GM12878 (cell line): ENCODE measurements at regions not wholly inside any gene's neighbourhood (a gene's known extent, or its start where the extent isn't known, plus 50 kb on each side); places are given as distances from the start of the nearest gene placed in this dataset.

Source experiments
- ATAC-seq: fragments of 200-7000 bp; cut with Tn5 transposase; 3 replicates; pipeline ENCODE4 v1.9.1; 2020; ENCODE audit warnings: mild to moderate bottlenecking, moderate library complexity
- BruUV-seq: library from RNA; stranded (reverse); fragments of 400-500 nt; replicated peaks from 2 replicates; lab custom pipeline; 2021; lab: Mats Ljungman, UMichigan
- CTCF ChIA-PET: fragments of 300-600 bp; sonication (Branson Sonifier 250); formaldehyde crosslinking; extraction: SDS; loops from one replicate; lab custom pipeline; 2021; ENCODE audit warnings: inconsistent platforms; lab: Yijun Ruan, JAX
- POLR2A ChIA-PET: fragments of 350-600 bp; formaldehyde crosslinking; extraction: SDS; loops from one replicate; lab custom pipeline; 2021; ENCODE audit warnings: inconsistent platforms; lab: Charles Lee
- RAD21 ChIA-PET: fragments of 300-600 bp; sonication (Branson Sonifier 250); formaldehyde crosslinking; loops from one replicate; lab custom pipeline; 2023; ENCODE audit warnings: antibody characterized with exemption; ENCODE audit not compliant: unreplicated experiment; lab: Charles Lee
- SMC1A ChIA-PET: fragments of 300-600 bp; sonication (Branson Sonifier 250); formaldehyde crosslinking; loops from one replicate; lab custom pipeline; 2023; ENCODE audit not compliant: unreplicated experiment, uncharacterized antibody; lab: Charles Lee
- DNase-seq: peaks from one replicate; pipeline ENCODE4 v3.0.0-alpha.2; 2011; ENCODE audit warnings: low read depth, low spot score
- FAIRE-seq: peaks from 3 replicates; lab custom pipeline; 2011; peaks lifted over from hg19 to GRCh38; lab: Jason Lieb, UNC
- H2AFZ ChIP-seq: 2 replicates; pipeline ENCODE4 v1.6.0; 2011; ENCODE audit warnings: low read depth, low read length, control low read depth; ENCODE audit not compliant: control insufficient read depth
- H3K27ac ChIP-seq: 2 replicates; pipeline ENCODE4 v1.5.1; 2011; ENCODE audit warnings: control low read depth; ENCODE audit not compliant: control insufficient read depth, insufficient read depth
- H3K27me3 ChIP-seq, 2 experiments: replicated peaks in 1 of 2; 2 replicates each; pipeline versions ENCODE4 v1.6.0 to v1.6.1; 2011; ENCODE audit warnings: low read length in 1 of 2; ENCODE audit not compliant: control insufficient read depth in 2 of 2, insufficient read depth in 2 of 2
- H3K36me3 ChIP-seq, 2 experiments: 2 replicates each; pipeline ENCODE4 v1.5.1; 2011; ENCODE audit warnings: low read length in 1 of 2; ENCODE audit not compliant: control insufficient read depth in 2 of 2, insufficient read depth in 2 of 2
- H3K4me1 ChIP-seq: 2 replicates; pipeline ENCODE4 v1.6.1; 2011; ENCODE audit warnings: mild to moderate bottlenecking, low read length, moderate library complexity, mixed read lengths; ENCODE audit not compliant: control insufficient read depth, insufficient read depth
- H3K4me2 ChIP-seq: 2 replicates; pipeline ENCODE4 v1.6.0; 2011; ENCODE audit warnings: control low read depth; ENCODE audit not compliant: control insufficient read depth, insufficient read depth
- H3K4me3 ChIP-seq: fragments of 200-600 bp; sonication (generic); 2 replicates; pipeline ENCODE4 v1.5.1; 2016
- H3K79me2 ChIP-seq: 2 replicates; pipeline ENCODE4 v1.6.0; 2011; ENCODE audit warnings: low read length; ENCODE audit not compliant: control insufficient read depth, insufficient read depth
- H3K9ac ChIP-seq: 2 replicates; pipeline ENCODE4 v1.8.0; 2011; ENCODE audit warnings: low read length, control low read depth, mixed read lengths; ENCODE audit not compliant: control insufficient read depth, insufficient read depth
- H3K9me3 ChIP-seq: replicated peaks from 3 replicates; pipeline ENCODE4 v1.5.1; 2011; ENCODE audit warnings: mild to moderate bottlenecking, low read length; ENCODE audit not compliant: control insufficient read depth, insufficient read depth
- H4K20me1 ChIP-seq: 2 replicates; pipeline ENCODE4 v1.6.0; 2011; ENCODE audit not compliant: control insufficient read depth, insufficient read depth
- BACH1 ChIP-seq: fragments of 450-650 bp; IDR thresholded peaks from 2 replicates; pipeline ENCODE4 v1.6.1; 2017; ENCODE audit warnings: mild to moderate bottlenecking, borderline replicate concordance
- CBX3 ChIP-seq: fragments of 200-600 bp; sonication (generic); IDR thresholded peaks from 2 replicates; pipeline ENCODE4 v1.6.1; 2016; ENCODE audit warnings: low read depth, borderline replicate concordance
- ESRRA ChIP-seq: IDR thresholded peaks from 2 replicates; pipeline ENCODE4 v1.6.1; 2012; ENCODE audit warnings: mild to moderate bottlenecking, low read length, improper control_type of control experiment
- FOXM1 ChIP-seq: IDR thresholded peaks from 2 replicates; pipeline ENCODE4 v1.6.1; 2012; ENCODE audit warnings: low read depth, mild to moderate bottlenecking, inconsistent platforms, low read length, moderate library complexity
- GATAD2B ChIP-seq: fragments of 450-650 bp; conservative IDR thresholded peaks from 2 replicates; pipeline ENCODE4 v1.6.1; 2017; ENCODE audit warnings: low read depth, mild to moderate bottlenecking, moderate library complexity
- IKZF1 ChIP-seq: fragments of 450-650 bp; conservative IDR thresholded peaks from 2 replicates; pipeline ENCODE4 v1.6.1; 2017; ENCODE audit warnings: antibody characterized with exemption, mild to moderate bottlenecking
- MTA3 ChIP-seq: IDR thresholded peaks from 2 replicates; pipeline ENCODE4 v1.6.1; 2012; ENCODE audit warnings: low read length, inconsistent platforms, borderline replicate concordance
- MYB ChIP-seq: fragments of 150-350 bp; IDR thresholded peaks from 2 replicates; pipeline ENCODE4 v1.6.1; 2014; ENCODE audit warnings: mild to moderate bottlenecking, low read depth, low read length, borderline replicate concordance
- NBN ChIP-seq: fragments of 450-650 bp; IDR thresholded peaks from 2 replicates; pipeline ENCODE4 v1.6.1; 2016
- NFYB ChIP-seq: IDR thresholded peaks from 2 replicates; pipeline ENCODE4 v1.6.1; 2011; ENCODE audit warnings: low read depth, mild to moderate bottlenecking, low read length, improper control_type of control experiment, moderate library complexity; ENCODE audit not compliant: insufficient read depth
- PBX3 ChIP-seq: IDR thresholded peaks from 2 replicates; pipeline ENCODE4 v1.6.1; 2011; ENCODE audit warnings: mild to moderate bottlenecking, low read depth, low read length, moderate library complexity; ENCODE audit not compliant: insufficient replicate concordance
- REST ChIP-seq: IDR thresholded peaks from 2 replicates; pipeline ENCODE4 v1.6.1; 2012; ENCODE audit warnings: mild to moderate bottlenecking, low read depth, low read length
- RFX5 ChIP-seq: IDR thresholded peaks from 2 replicates; pipeline ENCODE4 v1.6.1; 2011; ENCODE audit warnings: low read depth, low read length, improper control_type of control experiment
- SRF ChIP-seq, 2 experiments: IDR thresholded peaks; 2 replicates each; pipeline ENCODE4 v1.6.1; 2011; ENCODE audit warnings: low read depth in 2 of 2, low read length in 2 of 2, mild to moderate bottlenecking in 1 of 2, moderate library complexity in 1 of 2
- ZNF24 ChIP-seq: fragments of 450-650 bp; IDR thresholded peaks from 2 replicates; pipeline ENCODE4 v1.6.1; 2017; ENCODE audit warnings: antibody characterized with exemption, mild to moderate bottlenecking
- WGBS: methylation state at CpG from one replicate; pipeline ENCODE4 v1.1.6; 2016; ENCODE audit warnings: low lambda C conversion rate; ENCODE audit not compliant: insufficient replicate concordance, insufficient coverage; ENCODE audit errors: missing lambda C conversion rate; 5-methylcytosine and 5-hydroxymethylcytosine counted together
- in situ Hi-C: fragments of 300-500 bp; cut with MboI; formaldehyde crosslinking; loops from 9 replicates; pipeline ENCODE4 v1.14.3; 2018; ENCODE audit warnings: mixed read lengths
- intact Hi-C: fragments of 100-400 bp; cut with micrococcal nuclease; formaldehyde crosslinking; loops from one replicate; pipeline ENCODE4 v1.14.2; 2022; ENCODE audit not compliant: unreplicated experiment

DNA sequence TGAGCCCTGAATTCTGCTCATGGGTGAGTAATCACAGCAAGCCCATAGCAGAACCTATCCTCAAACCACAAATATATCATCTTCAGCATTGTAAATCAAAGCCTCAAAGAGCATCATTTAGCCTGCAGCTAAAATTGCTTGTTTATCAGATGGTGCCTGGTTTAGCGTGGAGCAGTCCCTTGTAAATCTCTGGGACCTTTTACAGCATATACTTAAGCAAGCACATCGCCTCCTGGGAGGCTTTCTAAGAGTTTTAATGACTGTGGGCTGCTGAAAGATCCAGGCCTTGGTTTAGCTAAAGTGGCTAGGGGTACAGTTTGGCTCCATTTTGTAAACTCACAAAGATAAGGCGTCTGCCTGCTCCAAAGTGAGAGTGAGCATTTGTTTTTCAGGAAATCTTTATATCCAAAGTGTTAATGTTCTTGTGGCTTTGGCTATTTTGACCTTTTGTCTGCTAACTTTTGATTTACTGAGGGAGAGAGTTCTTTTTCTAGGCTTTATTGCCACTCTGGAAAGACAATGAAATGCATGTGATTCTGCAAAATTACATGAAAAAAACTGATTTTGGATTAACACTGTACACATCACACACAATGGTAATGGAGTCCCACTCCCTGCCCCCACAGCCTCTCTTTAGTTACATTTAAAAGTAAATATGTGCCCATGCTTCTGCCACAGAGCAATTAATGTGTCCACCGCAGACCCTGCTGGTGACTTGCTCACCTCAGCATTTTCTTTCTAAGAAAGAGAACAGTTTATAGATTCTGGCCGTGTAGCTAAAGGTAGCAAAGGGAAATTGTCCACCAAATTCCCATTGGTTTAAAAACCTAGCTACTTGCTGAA is 194.8 kb downstream of the LNPK start (continued):
- TF ChIP-seq PBX3, result no peak
- TF ChIP-seq CBX3, result no peak
- TF ChIP-seq MYB, result no peak
- no peak for TF ChIP-seq ZNF24
- no peak for TF ChIP-seq BACH1
- TF ChIP-seq MTA3, result no peak
- no peak for TF ChIP-seq FOXM1
- TF ChIP-seq IKZF1, result no peak
- no peak for TF ChIP-seq SRF (IDR thresholded peaks at IDR 0.05; ENCODE audit: low read depth in 2 of 2, low read length in 2 of 2)
- TF ChIP-seq ESRRA, result no peak

DNA sequence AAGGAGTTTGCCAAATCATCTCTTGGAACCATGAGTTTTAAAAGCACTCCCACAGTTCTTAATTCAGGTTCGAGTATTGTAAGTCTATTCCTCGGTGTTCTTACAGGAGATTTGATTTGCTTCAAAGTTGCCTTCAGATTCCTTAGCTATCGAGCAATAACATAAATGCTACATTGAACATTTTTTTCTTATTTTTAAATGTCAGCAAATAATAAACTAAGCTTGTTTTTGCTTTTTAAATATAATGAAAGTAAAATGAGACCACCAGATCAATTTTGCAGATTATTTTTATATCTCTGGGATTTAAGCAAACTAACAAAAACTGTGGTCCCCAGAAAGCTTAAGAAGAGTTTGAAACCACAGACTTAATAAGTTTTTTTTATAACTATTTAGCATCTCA is 195.5 kb downstream of the LNPK start:
- intact Hi-C loops, result no loop called here
- H3K4me2 ChIP-seq, result no peak overlapping the region
- no peaks in the 10 kb centered on the region for H3K9me3 ChIP-seq
- H3K36me3 ChIP-seq, result no peaks in the 10 kb centered on the region
- TF ChIP-seq RFX5 (no peak), REST (no peak), NBN (no peak), NFYB (no peak), MYB (no peak), GATAD2B (no peak), CBX3 (no peak)
- TF ChIP-seq, all 136 proteins: peak for 0
- WGBS, result 15% methylated on average over 3 of the region's 3 CpGs
- ChIA-PET POLR2A (no interaction called here), CTCF (no interaction called here), RAD21 (no interaction called here), SMC1A (no interaction called here)
- no peaks in the 10 kb centered on the region for H3K4me1 ChIP-seq
- no peak overlapping the region for H2AFZ ChIP-seq
- H3K27ac ChIP-seq, result no peak overlapping the region
- DNase-seq (no peak), ATAC-seq (no peak), FAIRE-seq (no peak)
- H3K9ac ChIP-seq, result no peak overlapping the region
- H3K27me3 ChIP-seq, result no peaks in the 10 kb centered on the region
- no peaks in the 10 kb centered on the region; the same call in 1 of the 2 replicates for H4K20me1 ChIP-seq
- H3K79me2 ChIP-seq, result no peaks in the 10 kb centered on the region
- no TSS peak for BruUV-seq
- no peak overlapping the region for H3K4me3 ChIP-seq
- in situ Hi-C loops, result no loop called here
